COLO668 (cell line): ENCODE measurements at regions not wholly inside any gene's neighbourhood (a gene's known extent, or its start where the extent isn't known, plus 50 kb on each side); places are given as distances from the start of the nearest gene placed in this dataset.
"Not testable (repeated sequence)": the region's sequence is repeated elsewhere in the genome, so short reads cannot be mapped to it uniquely, and the experiment has no call there.

Experiments used
- DNase-seq: peaks from one replicate; lab custom pipeline; 2025; ENCODE audit not compliant: unreplicated experiment; lab: John Stamatoyannopoulos, UW

DNA sequence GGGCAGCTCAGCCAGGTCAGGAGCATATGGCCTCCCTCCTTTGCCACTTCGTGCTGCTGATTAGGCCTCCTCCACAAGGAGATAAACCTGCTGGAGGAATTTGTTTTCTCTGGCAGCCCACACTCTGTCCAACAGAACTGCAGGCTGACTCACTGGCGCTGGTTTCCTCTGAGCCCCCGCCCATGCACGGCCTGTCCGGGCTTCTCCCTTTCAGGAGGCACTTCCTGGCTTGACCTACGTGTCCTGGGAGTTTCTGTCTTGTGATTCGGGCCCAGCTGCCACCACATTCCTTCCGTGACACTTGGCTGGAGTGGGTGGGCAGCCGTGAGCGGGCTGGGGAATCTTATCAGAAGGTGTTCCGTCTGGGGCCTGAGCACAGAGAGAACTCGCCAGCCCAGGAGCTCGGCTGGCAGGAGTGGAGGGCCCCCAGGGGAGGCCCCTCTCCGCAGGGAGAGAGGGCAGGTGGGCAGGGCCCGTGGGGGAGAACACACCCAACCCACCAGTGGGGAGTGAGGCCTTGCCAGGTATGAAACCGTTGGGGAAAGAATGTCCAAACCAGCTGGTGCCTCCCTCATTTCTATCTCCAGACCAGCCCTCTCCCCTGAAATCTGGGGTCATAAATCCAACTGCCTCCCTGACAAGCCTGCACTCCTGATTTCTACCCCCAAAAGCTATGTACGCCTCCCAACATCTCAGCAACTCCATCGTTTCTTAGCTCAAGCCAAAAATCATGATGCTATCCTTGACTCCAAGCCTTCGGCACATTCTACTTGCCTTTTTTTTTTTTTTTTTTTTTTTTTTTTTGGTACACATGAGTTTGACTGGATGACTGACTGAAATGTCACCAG is 110.6 kb upstream of the MEF2A start:
- no peak for DNase-seq

DNA sequence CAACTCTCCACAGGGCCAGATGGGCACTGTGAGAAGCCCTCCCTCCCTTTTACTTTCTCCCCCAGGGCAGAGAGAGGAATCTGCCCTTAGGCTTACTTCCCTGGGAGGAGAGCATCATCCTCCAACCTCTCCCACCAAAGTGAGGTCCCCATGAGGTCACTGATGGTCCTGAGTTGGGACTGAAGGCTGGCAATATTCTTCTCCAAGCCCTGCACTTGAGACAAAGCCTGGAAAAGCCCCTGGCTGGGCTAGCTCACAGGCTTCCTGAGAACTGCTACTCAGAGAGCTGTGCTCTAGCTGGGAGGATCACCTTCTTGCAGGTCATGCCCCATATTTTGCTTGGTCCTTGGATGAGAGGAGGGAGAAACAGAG is 110.0 kb upstream of the MEF2A start:
- DNase-seq, result no peak

DNA sequence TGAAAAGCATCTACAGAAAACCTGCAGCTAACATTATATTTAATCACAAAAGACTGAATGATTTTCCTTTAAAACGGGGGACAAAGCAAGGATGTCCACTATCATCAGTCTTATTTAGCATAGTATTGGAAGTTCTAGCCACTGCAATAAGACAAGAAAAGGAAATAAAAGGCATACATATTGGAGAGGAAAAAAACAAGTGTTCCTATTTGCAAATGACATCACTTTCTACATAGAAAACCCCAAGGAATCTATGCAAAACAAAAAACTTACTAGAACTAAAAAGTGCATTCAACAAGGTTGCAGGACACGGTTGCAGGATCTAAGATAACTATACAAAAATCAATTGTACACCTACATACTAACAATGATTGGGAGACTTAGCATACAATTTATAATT is 101.6 kb upstream of the MEF2A start:
- no peak for DNase-seq

DNA sequence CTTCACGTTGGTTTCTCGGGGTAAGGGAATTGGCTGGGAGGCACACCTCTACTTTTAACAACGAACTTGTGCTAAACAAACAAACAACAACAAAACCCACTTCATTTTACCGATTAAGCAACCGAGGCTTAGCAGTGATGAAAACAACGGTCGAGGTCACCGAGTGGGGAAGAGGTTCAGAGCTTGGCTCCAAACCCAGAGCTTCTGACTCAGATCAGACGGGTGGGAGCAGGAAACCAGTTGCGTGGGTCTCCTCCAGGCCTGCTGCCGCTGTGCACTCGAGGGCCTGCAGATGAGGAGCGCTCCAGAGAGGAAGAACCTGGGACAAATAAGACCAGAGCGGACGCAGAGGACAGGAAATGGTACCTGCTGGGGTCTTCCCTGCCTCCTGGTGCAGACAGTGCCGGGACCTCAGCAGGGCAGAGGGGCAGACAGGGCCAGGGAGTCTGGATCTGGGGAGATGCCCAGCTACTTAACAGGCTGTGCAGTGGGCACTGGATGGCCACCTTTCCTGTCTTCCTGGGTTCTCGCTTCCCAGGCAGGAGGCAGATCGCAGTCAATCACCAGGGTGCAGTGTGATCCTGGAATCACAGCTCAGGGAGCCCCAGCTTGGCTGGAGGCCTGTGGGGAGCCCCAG is 99.0 kb upstream of the MEF2A start:
- no peak for DNase-seq

DNA sequence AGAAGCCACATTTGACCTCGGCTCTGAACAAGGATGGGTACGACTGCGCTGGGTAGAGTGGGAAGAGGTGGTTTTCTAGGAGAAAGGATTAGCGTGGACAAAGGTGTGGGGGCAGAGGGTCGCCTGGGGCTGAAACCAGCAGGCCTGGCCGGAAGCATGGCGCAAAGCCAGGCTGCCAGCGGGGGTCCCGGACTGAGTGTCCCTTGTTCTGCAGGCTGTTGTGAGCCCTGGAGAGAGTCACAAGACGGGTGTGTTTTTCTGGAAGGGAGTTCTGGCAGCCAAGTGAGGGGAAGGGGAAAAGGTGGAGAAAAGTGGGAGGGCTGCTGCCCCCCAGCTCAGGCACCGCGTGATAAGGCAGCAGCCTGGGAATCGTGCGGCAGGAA is 98.5 kb upstream of the MEF2A start:
- DNase-seq, result no peak

DNA sequence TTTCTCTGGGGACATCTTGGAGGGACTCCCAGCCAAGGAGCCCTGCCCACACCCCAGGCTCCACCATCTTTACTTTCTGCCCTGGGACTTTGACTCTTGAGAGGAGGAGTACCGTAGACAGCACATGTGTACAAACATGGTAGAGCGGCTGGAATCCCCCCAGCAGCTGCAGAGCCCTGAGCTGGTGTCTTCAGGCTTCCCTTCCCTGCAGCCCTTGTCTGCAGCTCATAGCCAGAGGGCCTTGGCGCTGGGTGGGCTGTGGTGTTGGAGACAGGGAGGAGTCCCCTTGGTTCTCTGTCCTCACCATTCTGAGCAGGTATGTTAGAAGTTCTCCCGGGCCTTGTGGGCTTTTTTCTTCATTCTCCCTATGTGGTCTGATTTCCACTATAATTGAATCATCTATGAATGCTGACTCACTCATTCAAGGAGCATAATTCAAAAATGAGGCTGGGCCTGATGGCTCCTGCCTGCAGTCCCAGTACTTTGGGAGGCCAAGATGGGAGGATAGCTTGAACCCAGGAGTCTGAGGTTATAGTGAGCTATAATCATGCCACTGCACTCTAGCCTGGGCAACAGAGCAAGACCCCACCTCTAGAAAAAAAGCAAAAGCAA is 97.8 kb upstream of the MEF2A start:
- no peak for DNase-seq

DNA sequence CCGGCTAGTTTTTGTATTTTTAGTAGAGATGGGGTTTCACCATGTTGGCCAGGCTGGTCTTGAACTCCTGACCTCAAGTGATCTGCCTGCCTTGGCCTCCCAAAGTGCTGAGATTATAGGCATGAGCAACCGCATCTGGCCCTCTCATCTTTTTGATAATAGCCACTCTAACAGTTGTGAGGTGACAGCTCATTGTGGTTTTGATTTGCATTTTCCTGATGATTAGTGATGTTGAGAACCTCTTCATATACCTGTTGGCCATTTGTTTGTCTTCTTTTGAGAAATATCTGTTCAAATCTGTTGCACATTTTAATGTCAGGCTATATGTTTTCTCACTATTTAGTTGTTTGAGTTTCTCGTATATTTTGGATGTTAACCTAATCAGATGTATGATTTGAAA is 95.6 kb upstream of the MEF2A start:
- DNase-seq, result not testable (repeated sequence)

DNA sequence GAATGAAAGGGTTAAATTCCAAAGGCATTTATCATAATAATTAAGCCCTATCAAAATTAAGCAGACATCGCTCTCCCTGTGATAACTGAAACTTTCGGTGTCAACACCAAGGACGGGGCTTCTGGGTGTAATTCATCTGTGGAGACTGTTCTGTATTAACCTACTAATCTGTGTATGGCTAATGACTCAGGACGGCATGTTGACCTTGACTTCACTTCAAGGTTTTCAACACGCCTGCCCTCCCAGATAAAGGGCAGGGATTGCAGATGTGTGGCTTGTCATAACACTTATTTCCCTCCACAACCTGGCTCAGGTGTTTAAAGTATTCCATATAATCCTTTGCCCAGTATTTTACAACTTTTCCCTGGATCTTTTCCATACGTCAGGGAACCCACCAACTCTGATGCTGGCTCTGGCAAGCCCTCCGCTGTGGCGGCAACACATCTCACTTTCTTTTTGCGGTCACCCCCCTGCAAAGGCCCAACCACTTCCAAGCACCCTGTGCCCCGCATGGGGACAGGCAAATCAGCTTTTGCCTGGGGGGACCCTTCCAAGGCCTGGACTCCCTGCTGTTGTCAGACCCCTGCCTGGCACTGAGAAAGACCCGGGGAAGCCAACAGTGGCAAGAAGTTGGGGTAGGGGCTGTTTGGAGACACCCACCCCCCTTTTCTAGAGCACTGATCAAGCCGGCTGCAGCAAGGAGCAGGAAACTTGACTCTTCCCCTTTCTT is 93.2 kb upstream of the MEF2A start:
- DNase-seq, result no peak

DNA sequence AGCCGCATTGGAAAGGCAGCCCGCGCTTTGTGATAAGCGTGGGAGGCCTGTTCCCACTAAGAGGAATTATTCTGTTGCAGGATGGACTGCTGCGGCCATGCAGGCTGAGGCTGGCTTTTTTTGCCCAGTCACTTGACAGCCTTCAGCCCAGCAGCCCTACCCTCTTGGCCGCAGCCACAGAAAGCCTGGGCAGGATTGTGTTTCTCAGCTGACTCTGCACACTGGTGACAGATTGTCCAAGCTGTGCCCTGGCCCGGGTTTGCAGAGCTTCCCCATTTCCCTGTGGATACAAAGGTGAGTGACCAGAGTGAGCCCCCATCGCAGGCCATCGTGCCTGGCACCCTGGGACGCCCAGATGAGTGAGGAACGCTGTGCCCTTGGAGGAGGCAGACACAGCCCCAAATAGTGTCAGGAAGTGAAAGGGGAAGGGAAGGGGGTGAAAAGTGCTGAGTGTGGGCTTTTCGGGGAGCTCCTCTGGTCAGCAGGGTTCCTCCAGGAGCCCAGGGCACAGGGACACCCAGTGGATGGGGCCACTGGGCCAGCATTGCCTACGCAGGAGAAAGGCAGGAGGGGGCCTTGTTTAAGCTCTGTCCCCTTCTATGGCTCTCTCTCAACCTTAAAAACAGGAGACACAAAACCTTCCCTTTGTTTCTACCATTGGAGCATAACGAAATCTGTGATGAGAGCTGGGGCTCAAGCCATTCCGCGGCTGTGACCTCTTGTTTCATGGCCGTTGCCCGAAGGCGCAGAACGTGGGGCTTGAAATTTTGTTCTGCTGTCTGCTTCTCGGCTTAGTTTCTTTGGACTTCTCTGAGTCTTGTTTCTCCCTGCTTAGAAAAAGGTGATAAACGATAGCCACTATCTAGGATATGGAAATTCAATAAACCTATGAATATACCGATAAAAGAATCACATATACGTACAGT is 91.5 kb upstream of the MEF2A start:
- DNase-seq, result no peak

DNA sequence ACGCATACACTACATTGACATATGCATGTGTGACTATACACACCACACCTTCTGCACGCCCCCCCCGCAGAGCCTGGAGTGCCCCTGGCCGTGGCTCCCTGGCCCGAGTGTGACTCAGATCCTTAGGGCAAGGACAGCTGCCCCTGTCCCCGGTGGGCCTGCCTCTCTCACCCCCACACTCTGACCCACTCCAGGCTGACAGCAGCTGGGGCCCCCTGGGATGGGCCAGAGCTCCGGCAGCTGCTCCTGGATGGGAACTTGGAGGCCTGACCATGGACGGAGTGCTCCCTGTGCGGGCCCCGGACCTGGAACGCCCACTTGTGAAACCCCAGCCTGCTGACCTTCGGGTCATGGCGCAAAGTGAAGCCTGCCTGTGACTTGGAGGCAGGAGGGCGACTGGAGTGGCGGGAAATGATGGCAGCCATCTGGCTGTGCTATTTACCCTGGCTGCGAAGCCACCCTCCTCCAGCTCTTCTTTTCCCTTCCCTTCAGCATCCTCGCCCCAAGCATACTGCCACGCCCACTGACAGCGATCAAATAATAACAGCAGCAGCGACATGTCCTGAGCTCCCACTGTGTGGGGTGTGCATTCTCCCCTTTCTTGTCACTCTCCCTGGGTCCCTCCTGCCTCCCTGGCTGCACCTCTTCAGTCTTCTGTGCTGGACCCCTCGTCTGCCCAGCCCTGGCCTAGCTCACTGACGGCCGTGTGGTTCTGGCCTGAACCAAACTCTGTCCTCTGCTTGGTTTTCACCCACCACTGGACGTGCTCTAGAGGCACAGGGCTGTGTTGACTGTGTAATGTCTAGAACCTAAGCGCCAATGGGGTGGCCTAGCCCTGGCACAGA is 90.7 kb upstream of the MEF2A start:
- DNase-seq, result no peak

DNA sequence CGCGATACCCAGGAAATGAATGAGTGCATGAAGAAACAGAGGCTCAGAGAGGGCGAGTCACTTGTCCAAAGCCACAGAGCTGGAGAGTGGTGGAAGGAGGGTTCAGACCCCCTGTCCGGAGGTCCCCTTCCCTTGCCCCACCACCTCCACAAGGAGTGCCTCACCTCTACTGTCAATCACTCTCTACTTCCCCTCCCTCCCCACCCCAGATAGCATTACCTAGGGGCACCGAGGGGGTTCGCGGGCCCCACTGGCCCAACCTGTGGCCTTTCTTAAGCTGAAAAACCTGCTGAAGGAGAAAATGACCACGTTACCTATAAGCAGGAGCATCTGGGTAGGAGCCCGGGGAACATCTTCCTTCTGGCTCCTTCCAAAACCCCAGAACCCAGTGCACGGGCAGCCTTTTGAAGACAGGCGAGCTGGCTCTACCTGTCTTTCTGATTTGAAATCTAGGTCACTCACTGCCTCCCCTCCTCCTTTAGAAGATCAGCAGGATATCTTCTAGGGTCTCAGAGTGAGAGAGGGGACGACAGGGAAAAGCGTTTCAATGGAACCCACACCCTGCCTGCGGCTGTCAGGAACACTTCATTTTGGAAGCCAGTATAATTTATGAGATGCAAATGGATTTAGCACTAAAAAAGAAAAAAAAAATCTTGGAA is 89.9 kb upstream of the MEF2A start:
- no peak for DNase-seq

DNA sequence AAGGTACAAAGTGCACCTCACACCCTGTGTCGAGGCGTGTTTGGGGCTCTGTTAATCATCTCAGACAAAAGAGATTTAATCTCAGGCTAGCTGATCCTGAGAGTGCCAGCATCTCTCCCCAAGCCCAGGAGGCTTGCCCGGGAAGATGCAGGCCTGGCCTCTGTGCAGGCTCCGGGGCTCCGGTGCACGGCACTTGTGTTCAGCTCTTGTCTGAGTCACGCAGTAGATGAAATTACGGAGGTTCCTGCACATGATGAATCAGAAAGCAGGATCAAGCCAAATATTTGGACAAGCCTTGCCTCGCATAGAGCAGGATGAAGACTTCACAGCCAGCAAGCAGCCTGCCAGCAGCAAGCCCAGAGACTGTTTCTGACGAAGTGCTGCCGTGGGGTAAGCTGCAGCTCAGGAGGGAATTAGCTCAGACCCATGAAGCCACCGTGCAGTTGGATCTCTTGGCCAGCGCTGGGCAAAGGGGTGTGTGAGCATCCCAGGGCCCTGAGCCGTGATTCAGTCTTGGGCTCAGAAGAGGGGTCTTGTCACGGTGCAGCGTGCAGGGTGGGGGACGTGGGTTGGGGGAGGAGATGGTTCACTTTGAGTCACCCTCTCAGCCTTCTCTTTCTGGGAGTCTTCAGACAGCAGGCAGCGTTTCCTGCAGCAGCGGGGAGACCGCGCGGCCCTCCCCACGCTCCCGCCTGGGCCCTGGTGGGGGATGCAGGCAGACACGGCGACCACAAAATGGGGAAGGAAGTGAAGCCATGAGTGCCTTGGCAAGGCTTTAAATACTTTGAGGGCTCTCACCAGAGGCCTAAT is 89.2 kb upstream of the MEF2A start:
- peak; percentile 6 for DNase-seq

DNA sequence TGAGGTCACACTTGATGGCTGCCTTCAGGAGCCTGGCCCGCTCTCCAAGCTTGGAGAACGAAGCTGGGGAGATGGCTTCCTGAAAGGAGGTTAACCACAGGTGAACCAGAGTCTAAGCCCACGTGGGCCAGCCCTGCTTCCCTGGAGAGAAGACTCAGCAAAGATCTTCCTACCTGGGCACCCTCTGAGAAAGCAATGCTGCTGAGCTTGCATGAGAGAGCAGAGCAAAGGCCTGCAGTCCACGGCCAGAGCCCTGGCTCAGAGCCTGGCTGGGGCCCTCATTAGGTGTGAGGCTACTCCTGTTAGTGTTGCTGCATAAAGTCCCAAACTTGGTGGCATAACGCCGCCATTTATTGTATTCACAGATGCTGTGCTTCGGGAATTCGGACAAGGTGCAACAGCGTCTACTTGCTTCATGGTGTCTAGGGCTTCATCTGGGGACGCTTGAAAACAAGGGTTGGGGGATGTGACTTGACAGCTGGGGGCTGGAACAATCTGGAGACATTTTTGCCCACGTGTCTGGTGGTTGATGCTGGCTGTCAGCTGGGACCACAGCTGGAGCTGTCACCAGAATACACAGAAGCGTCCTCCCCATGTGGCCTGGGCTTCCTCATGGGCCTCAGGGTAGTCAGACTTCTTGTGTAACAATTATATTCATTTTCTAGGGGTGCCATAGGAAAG is 87.9 kb upstream of the MEF2A start:
- no peak for DNase-seq

DNA sequence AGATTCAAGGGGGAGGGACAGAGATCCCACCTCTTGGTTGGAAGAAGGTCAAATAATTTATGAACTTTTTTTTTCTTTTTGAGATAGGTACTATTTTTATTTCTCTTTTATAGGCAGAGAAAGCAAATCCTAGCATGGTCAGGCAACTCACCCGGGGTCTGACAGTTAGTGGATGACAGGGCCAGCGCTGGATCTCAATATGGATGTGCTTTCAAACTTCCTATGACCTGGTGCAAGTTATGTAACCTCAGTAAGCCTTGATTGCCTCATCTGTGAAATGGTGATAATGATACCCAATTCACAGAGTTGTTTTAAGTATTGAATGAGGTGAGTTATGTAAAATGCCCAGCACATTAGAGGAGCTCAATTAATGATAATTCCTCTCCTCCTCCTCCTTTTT is 86.8 kb upstream of the MEF2A start:
- DNase-seq, result no peak

DNA sequence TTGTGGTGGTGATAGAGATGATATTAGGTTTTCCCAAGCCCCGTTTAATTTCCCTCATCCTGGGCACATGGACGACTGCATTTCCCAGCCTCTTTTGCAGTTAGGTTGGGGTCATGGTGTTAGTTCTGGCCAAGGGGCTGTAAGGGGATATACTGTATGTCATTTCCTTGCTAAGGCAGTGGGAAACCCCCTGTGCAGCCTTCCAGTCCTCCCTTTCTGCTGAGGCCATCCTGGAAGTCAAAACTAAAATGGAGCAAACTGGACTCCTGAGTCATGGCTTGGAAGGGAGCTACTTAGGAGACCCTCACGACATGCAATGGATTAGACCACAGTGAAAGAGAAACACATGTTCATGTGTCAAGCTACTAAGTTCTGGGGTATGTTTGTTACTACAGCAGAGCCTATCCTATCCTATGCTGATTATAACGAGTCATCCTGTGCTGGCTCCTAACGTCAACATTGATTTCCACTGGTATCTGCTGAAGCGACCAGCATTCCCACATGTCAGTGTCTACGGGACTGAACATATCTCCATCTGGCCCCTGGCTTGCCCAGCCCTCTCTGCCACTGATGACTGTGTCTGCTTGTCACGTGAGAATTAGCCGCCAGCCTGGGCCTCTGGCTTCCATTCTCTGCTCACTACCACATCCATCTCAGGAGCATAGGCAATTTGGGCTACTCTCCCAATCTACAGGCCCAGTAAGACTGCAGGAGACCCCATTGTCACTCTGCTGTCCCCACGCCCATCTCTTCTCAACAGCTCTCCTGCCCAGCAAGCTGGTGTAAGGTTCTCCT is 85.6 kb upstream of the MEF2A start:
- DNase-seq, result no peak

DNA sequence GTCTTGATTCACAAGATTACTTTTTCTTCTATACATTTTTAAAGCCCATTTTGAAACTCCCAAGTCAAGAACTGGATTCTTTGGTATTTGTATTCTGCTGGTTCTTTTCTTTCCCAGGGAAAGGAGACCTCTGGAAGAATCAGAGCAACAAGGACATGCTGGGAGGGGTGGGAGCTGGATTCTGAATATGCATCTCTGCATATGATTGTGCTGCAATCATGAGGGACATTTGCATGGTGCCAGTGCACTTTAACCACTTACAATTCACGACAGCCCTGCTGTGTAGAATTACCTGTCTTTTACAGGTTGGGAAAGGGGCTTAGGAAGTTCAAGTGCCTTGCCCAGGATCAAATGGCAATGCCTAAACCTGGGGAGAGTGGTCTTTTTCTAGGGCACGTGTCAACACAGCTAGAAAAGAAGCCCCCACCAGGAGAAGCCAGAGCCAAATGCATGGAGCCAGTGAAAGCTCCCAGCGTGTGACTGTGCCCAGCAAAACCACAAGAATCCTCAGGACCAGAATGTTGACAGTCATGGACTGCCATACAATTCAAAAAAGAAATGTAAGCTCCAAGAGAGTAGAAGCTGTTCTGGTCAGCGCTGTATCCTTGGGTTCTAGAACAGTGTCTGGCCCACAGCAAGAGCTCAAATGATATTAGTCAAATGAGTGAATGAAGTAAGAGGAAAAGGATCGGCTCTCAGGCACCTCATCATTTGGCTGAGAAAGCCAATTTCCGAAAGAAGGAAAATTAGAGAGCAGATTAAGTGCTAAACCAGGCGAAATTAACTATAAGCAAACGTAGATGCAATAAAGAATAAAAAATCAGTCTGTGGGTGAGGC is 84.5 kb upstream of the MEF2A start:
- no peak for DNase-seq
